GF-D8 (cell line): ENCODE measurements at regions not wholly inside any gene's neighbourhood (a gene's known extent, or its start where the extent isn't known, plus 50 kb on each side); places are given as distances from the start of the nearest gene placed in this dataset.

Source experiments
- DNase-seq: peaks from one replicate; lab custom pipeline; 2025; lab: John Stamatoyannopoulos, UW

DNA sequence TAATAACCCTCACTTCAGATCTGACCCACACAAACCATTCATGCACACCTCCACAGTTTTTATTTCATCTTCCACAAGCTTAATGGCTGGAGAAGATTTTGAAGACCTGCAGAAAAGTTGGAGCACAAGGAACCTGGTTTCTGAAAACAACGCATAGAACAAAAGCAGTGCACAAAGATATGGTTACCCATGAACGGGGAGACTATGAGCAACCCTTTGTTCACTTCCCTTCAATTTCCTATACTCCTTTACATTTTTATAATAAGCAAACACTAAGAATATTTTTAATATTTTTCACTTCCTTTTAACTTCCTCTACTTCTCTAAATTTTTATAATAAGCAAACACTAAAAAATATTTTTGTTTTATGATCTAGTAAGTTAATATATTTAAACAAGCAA is 103.5 kb upstream of the UBE2E2 start:
- DNase-seq: no peak

DNA sequence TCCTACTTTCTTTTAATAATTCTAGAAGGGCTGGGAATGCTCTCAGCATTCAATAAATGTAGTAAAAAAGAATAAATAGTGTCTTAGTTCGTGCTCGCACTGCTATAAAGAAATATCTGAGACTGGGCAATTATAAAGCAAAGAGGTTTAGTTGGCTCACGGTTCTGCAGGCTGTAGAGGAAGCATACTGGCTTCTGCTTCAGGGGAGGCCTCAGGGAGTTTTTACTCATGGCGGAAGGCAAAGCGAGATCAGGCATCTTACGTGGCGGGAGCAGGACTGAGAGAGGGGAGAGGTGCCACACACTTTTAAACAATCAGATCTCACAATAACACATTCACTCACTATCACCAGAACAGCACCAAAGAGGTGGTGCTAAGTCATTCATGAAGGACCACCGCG is 103.0 kb upstream of the UBE2E2 start:
- no peak for DNase-seq

DNA sequence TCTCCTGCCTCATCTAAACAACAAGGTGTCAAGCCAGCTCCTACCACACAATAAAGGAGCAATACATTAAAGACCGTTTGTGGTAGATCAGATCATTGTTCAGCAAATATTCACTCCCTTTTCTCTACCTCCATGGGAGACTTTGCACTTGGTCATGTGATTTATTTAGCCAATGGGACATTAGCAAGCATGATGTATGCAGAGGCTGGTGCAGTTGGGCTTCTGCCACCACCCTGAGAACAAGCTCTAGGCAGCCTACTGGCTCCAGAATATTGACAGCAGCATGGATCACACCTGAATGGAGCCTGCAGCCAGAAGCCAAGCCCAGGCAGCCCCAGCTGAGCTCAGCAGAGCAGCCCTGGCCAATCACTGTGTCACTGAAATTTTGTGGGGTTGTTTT is 99.4 kb upstream of the UBE2E2 start:
- DNase-seq: no peak

DNA sequence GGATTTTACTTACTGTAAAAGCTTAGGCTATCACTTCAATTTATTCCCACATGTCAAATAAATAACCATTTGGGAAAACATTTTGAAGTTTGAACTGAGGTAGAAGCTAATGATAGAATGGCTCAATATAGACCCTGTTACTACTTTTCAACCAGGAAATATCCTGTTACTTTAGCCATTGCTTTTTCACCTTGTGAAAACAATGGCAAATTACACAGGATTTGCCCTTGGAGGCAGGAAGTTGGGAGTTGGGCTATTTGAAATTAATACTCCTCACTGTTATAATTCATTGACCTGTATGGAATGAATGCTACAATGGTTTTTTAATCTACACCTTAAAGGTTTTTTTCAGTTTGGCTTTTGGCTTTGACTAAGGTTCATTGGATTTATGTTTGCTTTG is 98.1 kb upstream of the UBE2E2 start:
- DNase-seq: no peak

DNA sequence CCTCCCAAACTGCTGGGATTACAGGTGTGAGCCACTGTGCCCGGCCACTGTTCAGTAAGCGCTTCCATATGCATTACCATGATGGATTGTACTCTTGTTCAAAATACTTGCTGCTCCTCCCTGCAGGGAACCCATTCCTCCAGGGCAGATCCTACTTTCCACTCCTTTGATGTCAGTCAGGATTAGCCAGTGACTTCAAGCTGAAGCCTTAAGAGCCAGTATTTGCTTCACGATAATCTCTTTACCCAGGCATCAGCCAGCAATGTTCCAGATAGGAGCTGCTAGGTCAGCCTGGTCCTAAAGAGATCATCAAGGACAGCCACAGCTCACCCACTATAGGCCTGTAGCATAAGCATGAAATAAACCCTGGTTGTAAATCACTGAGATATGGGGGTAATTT is 96.5 kb upstream of the UBE2E2 start:
- DNase-seq: no peak

DNA sequence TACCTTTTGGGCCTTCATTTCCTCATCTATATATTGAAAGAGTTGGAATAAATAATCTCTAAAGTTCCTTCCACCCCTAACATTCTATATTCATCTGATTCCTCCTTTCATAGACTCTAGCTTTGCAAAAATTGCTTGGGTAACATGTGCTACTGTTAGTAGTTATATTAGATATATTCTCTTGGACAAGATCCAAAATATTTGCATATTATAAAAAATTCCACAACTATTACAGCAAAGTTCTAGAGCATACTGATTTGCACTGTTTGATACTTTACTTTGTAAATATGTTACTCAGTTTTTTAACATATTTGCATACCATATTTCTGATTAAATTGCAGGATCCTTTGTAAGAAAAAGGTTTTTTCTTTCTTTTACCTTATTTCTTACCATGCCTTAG is 95.9 kb upstream of the UBE2E2 start:
- DNase-seq: no peak

DNA sequence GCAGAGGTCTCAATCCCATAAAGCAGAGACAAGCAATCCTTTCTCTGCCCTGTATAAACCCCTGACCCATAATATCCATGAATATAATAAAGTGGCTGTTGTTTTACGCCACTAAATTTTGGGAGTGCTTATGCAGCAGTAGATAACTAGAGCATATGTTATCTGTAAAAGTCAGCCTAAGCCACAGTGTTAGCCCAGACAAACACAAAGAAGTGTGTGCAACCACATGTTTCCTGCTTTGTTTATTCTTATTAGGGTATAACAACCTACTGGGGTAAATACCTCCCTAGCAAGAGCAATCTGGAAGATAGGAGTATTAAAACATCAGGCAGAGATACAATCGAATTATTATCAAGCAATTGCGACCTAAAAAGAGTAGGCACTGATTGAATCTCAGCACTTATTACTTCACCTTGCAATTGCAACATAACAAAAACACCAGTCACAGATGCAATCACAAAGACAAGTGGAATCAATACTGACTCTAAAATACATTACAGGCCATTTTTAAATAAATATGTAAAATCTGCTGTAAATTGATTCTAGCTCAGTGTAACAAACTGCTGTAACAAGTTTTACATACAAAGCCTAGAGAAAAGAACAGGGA is 94.6 kb upstream of the UBE2E2 start:
- DNase-seq: no peak

DNA sequence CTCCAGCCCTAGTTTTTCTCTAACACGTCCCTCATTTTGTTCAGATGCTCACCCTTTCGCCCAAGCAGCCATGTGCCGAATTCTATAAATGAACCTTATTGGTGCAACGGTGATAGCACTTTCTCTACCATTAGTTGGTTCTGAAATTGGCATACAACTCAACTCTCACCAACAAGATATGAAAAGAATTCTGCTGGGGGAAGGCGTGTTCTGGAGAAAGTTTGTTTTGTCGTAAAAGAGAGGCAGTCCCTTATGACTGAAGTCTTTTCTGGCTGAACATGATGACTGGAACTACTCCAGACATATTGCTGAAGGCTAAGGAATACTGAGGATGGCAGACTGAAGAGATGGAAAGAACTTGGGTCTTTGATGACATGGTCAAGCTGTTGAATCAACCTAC is 91.8 kb upstream of the UBE2E2 start:
- no peak for DNase-seq

DNA sequence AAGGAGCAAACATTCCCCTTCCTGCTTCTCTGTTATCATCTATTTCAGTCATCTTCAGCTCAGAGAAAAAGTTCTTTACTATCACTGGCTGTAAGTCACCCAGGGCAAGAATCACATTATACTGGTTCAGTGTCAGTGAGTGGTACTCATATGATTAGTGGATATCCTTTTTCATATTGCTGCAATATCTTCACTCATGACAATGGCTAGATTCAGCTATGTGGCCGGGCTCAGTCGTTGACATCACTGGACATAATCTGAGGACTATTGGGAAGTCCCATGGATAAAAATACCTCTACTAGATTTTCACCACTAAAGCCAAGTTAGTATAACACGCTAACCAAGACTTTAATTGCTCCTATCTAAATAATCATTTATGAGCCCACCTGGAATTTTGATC is 91.3 kb upstream of the UBE2E2 start:
- no peak for DNase-seq

DNA sequence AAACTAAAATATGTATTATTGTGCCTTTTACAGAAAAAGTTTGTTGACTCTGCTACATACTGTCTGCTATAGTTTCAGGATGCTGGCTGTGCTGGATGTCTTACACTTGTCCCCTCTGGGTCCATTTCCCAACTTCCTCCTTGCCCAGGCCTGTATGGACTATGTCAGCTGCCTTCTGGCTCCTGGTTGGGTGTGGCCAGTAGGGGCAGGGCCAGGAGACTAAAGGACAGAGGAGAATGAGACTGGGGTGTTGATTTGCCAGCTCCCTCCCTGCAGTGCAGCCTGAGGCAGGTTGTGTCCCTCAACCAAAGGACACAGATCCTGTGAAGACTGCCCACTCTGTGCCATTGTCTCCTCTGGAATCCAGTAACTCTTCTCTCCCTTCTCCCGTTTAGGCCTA is 90.6 kb upstream of the UBE2E2 start:
- no peak for DNase-seq

DNA sequence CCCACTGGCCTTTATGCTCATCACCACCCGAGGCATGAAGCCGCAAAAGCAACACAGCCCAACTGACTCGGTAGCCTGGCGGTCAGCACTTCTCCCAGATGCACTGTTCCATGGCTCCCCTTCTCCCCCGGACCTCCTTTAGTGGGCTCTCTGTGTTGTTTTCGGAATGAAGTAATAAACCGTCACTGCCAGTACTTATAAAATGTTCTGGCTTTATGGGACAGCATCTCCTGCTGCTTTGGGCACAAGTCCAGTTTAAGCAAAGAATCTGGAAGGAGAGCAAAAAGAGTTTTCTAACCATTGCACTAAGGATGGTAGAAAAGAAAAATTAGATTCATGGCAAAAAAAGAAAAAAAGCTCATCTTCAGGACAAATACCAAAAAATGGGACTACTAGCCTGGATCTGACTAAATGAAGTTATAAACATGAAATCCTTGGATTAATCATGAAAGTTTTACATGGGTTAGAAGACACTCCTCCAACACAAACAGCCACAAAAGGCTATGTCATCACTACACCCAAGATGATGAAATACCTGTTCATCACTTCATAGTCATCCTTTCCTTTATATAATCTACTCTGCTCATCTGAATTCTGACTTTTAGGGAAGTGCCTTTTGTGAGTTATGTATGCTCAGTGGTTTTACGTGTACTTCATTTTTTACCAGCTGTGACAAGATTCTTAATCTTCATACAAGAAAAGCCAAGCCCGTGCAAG is 89.5 kb upstream of the UBE2E2 start:
- peak; percentile 74 for DNase-seq

DNA sequence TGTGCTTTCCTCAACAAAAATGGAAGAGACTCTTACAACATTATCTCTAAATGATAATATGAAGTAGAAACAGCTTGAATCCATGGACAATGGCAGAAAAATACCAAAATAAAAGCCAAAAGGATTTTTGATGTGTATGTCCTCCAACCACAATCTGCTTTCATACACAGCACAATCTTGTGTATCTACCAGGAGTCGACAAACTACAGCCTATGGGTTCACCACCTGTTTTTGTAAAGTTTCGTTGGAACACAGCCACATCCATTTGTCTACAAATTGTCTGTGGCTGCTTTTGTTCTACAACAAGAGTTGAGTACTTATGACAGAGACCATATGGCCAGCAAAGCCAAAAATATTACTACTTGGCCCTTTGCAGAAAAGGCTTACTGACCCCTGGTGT is 88.7 kb upstream of the UBE2E2 start:
- DNase-seq: no peak

DNA sequence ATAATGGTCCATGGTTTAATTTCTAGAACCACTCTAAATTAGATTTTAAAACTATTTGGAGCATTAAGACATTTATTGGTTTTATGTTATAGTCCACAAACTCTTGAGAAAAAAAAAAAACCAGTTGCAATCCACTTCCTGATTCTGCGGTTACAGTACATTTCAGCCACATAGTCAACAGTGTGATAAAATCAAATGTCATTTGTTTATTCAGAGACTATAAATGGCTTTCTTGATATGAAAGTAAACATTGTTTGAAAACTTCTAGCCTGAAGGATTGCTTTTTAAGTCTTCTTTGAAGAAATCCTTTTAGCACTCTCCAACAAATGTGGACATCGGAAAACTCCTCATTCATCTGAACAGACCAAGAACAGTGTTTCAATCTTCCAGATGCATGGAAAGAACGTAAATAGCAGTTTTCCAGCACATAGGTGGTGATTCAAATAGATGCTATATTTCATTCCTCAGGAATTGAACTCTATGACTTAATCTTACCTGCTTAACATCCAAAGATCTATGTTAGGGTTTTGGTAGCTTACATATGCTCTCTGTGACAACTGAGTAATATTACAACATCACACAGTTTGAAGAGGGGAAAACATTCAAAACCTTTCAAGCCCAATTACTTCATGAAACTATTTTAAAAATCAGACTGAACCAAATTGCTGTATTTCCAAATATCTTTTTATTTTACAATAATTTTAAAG is 87.8 kb upstream of the UBE2E2 start:
- DNase-seq: peak; percentile 8

DNA sequence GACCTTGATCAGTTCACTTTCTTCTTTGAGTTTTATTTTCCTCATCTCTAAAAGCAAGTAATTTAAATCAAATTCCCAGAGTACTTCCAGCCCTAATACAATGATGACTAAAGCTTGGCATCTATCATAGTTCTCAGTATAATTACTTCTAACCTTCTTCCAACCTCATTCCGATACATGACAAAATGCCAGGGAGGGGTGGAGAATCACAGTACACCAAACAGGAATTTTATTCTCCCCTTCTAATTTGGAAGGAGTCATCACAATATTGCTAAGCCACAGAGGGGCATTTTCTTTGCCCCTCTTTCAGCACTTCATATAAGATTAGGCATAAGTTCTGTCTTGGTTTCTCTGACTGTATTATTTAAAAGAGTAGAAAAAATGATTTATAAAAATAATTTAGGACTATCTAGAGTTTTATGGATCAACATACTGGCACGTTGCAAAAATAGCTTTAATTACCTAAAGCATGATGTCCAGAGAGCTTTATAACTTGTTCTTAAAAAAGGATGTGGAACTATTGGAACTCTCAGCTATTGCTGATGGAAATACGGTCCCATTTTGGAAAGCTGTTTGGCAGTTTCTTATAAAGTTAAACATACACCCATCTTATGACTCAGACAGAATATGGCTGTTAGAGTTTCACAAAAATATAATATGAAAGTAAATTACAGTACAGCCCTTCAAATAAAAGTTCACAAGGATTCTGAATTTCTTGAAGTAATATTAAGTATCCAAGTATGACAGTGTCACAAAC is 86.9 kb upstream of the UBE2E2 start:
- no peak for DNase-seq

DNA sequence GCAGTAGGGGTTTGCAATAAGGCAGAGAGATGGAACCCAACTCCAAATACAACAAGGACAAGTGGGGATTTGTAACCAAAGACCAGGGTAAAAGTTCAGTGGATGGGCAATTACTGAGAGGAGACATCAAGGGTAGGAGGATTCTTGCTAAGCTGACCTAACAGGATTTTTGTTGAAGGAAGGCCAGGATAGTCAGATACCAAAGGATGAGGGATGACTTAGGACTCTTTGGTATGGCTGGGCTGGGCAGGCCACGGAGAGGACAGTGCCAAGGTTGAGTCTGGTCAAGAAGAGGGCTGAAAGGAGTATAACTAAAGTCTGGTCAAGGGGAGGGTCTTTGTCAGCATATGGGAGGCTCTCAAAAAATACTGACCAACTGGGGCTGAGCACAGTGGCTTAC is 85.3 kb upstream of the UBE2E2 start:
- DNase-seq: no peak

DNA sequence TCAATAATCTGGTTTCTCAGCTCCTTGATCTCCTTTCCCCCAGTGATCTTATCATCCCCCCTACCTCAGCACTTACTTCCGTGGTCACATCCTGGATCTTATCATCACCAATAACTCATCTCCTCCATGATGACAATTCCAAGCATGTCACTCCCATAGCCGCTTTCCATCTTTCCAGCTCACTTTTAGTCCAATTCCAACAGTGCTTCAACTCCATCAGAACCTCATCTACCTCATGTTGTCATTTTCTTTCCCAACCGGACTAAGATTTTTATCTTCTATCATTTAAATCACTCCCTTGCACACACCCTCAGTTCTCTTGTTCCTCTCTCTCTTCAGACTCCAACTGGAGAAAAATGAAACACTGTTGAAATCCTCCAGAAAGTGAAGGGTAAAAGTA is 75.9 kb upstream of the UBE2E2 start:
- DNase-seq: no peak

DNA sequence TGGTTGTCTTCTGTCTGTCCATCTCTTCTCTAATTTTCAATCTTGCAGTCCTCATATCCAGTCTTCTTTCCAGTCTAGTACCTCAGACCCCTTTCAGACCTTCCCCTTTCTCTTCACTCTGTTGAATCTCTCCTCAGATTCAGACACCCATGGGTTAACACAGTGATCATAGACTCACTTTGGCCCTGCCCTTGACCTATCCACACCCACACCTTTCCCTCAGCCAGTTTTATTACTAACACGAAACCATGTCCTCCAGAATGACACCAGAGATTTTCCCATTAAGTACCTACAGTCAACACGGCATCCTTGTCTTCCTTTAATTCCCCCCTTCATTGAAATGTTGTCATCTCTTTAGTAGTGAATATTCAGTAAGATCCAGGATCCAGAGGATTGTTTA is 74.5 kb upstream of the UBE2E2 start:
- no peak for DNase-seq

DNA sequence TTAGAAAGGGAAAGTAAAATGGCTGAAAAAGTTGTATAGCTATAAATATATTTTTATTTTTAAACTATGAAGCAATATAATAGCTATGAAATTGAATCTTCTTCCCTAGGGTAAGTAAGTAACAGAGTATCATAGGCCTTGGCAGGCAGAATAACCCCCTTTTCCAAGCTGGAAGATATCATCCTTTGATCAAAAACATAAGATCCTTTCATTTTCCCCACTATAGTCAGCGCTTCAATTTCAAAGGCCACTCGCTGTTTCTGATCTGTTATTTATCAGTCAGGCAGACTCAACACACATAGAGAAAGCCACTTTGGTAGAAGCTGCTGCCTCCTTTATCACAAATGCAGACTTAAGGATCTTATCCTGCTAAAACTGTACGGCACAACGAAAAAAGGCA is 74.0 kb upstream of the UBE2E2 start:
- DNase-seq: no peak

DNA sequence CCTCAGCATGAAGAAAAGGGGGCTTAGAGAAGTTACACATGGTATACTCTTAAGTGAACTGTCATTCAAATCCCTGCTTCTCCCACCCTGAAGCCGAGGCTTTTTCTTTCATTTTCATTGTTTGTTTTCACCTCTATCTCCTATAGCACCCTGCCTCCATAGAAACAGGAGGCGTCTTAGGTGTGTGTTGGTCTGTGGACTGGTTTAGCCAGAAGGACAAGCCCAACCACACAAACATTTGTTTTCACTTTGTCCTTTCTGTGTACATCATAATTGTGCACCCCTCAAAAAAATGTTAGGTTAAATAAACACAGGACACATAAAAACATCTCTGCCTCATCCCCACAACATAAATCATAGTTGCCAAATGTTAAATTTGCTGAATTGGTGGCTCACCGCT is 73.3 kb upstream of the UBE2E2 start:
- DNase-seq: no peak

DNA sequence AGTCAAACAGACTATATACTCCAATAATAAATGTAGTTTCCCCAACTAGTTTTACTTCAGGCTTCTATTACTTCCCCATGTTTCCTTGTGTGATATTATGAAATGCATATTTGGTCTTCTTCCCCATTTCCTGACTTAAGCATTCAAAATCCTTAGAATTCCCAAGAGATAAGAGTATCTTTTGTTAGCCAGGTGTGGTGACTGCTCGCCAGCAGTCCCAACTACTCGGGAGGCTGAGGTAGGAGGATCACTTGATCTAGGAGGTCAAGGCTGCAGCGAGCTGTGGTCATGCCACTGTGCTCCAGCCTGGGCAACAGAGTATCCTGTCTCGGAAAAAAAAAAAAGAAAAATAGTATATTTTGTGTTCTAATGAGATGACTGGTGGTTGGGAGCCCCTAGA is 72.7 kb upstream of the UBE2E2 start:
- DNase-seq: no peak

DNA sequence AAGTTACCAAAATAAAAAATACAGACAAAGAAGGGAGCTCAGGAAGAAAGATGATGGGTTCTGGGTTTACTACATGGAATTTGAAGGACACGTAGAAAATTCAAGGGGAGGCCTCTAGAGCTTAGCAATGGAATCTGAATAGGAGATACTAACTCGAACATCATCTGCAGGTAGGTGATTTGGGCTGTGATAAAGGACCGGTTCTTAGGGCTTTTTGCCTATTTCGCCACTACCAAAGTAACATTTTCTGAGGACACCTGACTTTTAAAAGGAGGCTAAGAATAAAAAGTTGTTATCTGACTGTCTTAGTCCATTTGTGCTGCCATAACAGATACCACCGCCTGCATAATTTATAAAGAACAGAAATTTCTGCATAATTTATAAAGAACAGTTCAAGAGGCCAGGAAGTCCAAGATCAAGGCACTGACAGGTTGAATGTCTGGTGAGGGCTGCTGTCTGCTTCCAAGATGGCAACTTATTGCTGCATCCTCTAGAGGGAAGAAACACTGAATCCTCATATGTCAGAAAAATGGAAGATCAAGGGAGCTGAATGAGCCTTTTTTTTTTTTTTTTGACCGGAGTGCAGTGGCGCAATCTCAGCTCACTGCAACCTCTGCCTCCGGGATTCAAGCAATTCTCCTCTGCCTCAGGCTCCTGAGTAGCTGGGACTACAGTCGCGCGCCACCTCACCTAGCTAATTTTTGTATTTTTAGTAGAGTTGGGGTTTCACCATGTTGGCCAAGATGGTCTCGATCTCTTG is 67.9 kb upstream of the UBE2E2 start:
- DNase-seq: no peak

DNA sequence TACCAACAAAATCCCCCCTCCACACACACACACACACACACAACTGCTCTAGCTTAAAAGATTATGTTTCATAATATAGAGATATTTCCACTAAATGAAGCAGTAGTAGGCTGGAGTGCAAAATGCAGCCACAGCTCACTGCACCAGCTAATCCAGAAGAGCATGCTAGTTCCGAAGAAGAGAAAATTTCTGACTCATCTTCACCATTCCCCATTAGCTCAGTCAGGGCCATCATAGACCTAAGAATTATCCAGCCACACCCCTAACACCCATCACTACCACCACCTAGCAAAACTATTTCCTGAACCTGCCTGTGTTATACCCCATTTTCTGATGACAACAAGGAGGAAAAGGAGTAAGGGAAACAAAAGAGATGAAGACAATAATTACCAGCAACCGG is 67.1 kb upstream of the UBE2E2 start:
- DNase-seq: no peak
